Liver (tissue), 8 donors: ENCODE measurements at regions not wholly inside any gene's neighbourhood (a gene's known extent, or its start where the extent isn't known, plus 50 kb on each side); places are given as distances from the start of the nearest gene placed in this dataset.

Experiments used
- DNase-seq: peaks from one replicate; pipeline ENCODE4 v3.0.0-alpha.2; 2017; ENCODE audit warnings: low spot score
- H3K27ac ChIP-seq, 2 donors: one replicate each; pipeline ENCODE4 v1.7.0; 2013; ENCODE audit warnings: inconsistent platforms in 2 of 2, low read length in 2 of 2, control low read depth in 1 of 2, low read depth in 1 of 2, mild to moderate bottlenecking in 1 of 2
- H3K27me3 ChIP-seq, 4 donors: one replicate each; pipeline versions ENCODE4 v1.6.1 to v1.7.0; 2013; ENCODE audit warnings: low read length in 3 of 4, inconsistent platforms in 1 of 4, mild to moderate bottlenecking in 1 of 4, moderate library complexity in 1 of 4; ENCODE audit not compliant: control insufficient read depth in 4 of 4, insufficient read depth in 4 of 4
- H3K36me3 ChIP-seq, 4 donors: one replicate each; pipeline versions ENCODE4 v1.6.1 to v1.7.0; 2013; ENCODE audit warnings: low read length in 3 of 4, mild to moderate bottlenecking in 3 of 4, low read depth in 1 of 4, moderate library complexity in 1 of 4; ENCODE audit not compliant: control insufficient read depth in 4 of 4, insufficient read depth in 3 of 4
- H3K4me1 ChIP-seq, 4 donors: one replicate each; pipeline versions ENCODE4 v1.6.1 to v1.7.0; 2013; ENCODE audit warnings: low read length in 3 of 4, mild to moderate bottlenecking in 3 of 4, moderate library complexity in 1 of 4; ENCODE audit not compliant: control insufficient read depth in 4 of 4, insufficient read depth in 4 of 4
- H3K4me3 ChIP-seq, 3 donors: one replicate each; pipeline versions ENCODE4 v1.6.1 to v1.7.0; 2013; ENCODE audit warnings: low read length in 3 of 3, control low read depth in 1 of 3, low read depth in 1 of 3, mild to moderate bottlenecking in 1 of 3
- H3K9ac ChIP-seq, 2 donors: one replicate each; pipeline ENCODE4 v1.7.0; 2013; ENCODE audit warnings: low read length in 2 of 2, mild to moderate bottlenecking in 2 of 2, moderate library complexity in 2 of 2, control low read depth in 1 of 2, low read depth in 1 of 2
- H3K9me3 ChIP-seq, 4 donors: one replicate each; pipeline versions ENCODE4 v1.6.1 to v1.7.0; 2013; ENCODE audit warnings: low read length in 3 of 4; ENCODE audit not compliant: control insufficient read depth in 4 of 4
- FOXA1 ChIP-seq: IDR thresholded peaks from 2 replicates; pipeline ENCODE4 v1.6.1; 2016; ENCODE audit warnings: antibody characterized with exemption
- FOXA2 ChIP-seq: IDR thresholded peaks from 2 replicates; pipeline ENCODE4 v1.6.1; 2016; ENCODE audit warnings: antibody characterized with exemption
- GABPA ChIP-seq, 2 donors: IDR thresholded peaks in 1 of 2; conservative IDR thresholded peaks in 1 of 2; 2 replicates each; pipeline ENCODE4 v1.6.1; 2016; ENCODE audit warnings: antibody characterized with exemption in 2 of 2, mild to moderate bottlenecking in 1 of 2, moderate library complexity in 1 of 2
- HNF4A ChIP-seq, 2 donors: conservative IDR thresholded peaks; 2 replicates each; pipeline ENCODE4 v1.6.1; 2016; ENCODE audit warnings: antibody characterized with exemption in 2 of 2, mild to moderate bottlenecking in 2 of 2
- HNF4G ChIP-seq: IDR thresholded peaks from 2 replicates; pipeline ENCODE4 v1.6.1; 2016; ENCODE audit warnings: antibody characterized with exemption
- JUND ChIP-seq, 2 donors: IDR thresholded peaks; 2 replicates each; pipeline ENCODE4 v1.6.1; 2016; ENCODE audit warnings: antibody characterized with exemption in 2 of 2
- RXRA ChIP-seq, 2 donors: IDR thresholded peaks; 2 replicates each; pipeline ENCODE4 v1.6.1; 2017 to 2018; ENCODE audit warnings: antibody characterized with exemption in 2 of 2, mild to moderate bottlenecking in 1 of 2
- YY1 ChIP-seq: IDR thresholded peaks from 2 replicates; pipeline ENCODE4 v1.6.1; 2016; ENCODE audit warnings: antibody characterized with exemption, mild to moderate bottlenecking
- WGBS: extraction: QIAGEN DNeasy Blood & Tissue Kit; methylation state at CpG from one replicate; pipeline ENCODE4 v1.1.7; 2013; 5-methylcytosine and 5-hydroxymethylcytosine counted together
- TF ChIP-seq, protein P1 (sequence below): IDR thresholded peaks from 2 replicates; pipeline ENCODE4 v1.6.1; 2016; ENCODE audit warnings: antibody characterized with exemption
- TF ChIP-seq, protein P2 (sequence below): IDR thresholded peaks from 2 replicates; pipeline ENCODE4 v1.6.1; 2016; ENCODE audit warnings: antibody characterized with exemption, mild to moderate bottlenecking
- TF ChIP-seq, protein P3 (sequence below): IDR thresholded peaks from 2 replicates; pipeline ENCODE4 v1.6.1; 2016; ENCODE audit warnings: antibody characterized with exemption
- TF ChIP-seq, protein P4 (sequence below): fragments of 150-350 bp; IDR thresholded peaks from 2 replicates; pipeline ENCODE4 v1.5.1; 2017; ENCODE audit warnings: improper control_type of control experiment, low read depth, low read length; ENCODE audit not compliant: missing input control
- donor health status: healthy.
- donor health status: healthy.
- donor health status: healthy.
- donor health status: healthy.
- donor health status: healthy.

DNA sequence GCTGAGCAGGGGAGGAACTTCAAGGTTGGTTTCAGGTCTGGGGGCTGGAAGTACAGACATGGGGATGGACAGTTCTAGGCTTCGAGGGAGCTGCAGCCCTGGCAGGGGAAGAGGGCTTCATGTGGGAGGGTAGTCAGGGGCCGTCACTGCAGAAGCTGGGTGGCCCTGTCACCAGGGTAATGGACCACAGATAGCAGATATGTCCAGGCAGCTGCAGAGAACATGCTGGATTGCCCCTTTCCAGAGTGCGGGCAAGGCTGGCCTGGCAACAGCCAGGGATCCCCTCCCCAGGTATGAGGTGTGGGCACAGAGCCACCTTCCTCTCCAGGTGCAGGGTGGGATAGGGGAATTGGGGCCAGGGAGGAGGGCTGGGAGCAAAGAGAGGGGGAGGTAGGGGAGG, 206.5 kb downstream of the GADD45G start:
- WGBS = 91% methylated on average over 3 of the region's 3 CpGs
- no peak overlapping the region for H3K27ac ChIP-seq
- no peak for TF ChIP-seq FOXA2
- H3K9ac ChIP-seq = no peak overlapping the region
- no peaks in the 10 kb centered on the region for H3K36me3 ChIP-seq
- no peak overlapping the region for H3K4me3 ChIP-seq
- peaks cover 0 to 4% (median under 1%) of the 10 kb centered on the region in 4 donors for H3K4me1 ChIP-seq
- no peak for DNase-seq
- no peaks in the 10 kb centered on the region for H3K27me3 ChIP-seq
- H3K9me3 ChIP-seq = no peaks in the 10 kb centered on the region

DNA sequence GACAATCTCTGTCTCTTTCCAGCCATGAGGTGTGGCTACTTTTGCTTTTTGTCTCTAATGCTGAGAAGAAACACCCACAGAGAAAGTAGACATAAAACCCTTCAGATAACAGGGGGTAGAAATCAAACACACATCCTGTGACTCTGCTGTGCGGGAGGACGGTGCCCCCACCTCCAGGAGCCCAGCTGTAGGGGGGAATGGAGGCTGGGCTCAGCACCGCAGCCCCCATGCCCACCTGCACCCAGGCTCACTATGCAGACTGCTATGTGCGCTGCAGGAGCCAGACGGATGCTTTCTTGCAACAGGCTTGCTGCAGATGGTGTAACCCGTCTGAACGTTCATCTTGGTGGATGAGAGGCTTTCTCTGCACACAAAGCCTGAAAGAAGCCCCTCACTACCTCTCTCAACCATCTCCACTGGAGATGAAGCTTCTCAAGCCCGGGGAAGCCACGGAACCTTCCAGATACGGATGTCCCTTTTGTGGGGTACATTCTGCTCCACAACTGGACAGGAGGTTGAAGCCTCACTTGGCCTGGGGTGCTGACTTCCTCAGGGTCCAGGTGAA, 207.2 kb downstream of the GADD45G start:
- Histone ChIP-seq H3K4me1 (peaks cover 0 to 4% (median under 1%) of the 10 kb centered on the region in 4 donors), H3K27ac (no peak overlapping the region), H3K27me3 (no peaks in the 10 kb centered on the region), H3K4me3 (no peak overlapping the region), H3K36me3 (no peaks in the 10 kb centered on the region), H3K9me3 (no peaks in the 10 kb centered on the region), H3K9ac (no peak overlapping the region)
- WGBS = 93% methylated on average over 10 of the region's 10 CpGs
- TF ChIP-seq JUND (IDR thresholded peaks at IDR 0.05) (no peak), HNF4G (no peak), FOXA2 (no peak), GABPA (IDR thresholded peaks at IDR 0.05 in 1 of 2, conservative IDR thresholded peaks at IDR 0.05 in 1 of 2) (no peak)
- TF ChIP-seq, protein P1, sequence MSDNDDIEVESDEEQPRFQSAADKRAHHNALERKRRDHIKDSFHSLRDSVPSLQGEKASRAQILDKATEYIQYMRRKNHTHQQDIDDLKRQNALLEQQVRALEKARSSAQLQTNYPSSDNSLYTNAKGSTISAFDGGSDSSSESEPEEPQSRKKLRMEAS = no peak
- TF ChIP-seq, protein P2, sequence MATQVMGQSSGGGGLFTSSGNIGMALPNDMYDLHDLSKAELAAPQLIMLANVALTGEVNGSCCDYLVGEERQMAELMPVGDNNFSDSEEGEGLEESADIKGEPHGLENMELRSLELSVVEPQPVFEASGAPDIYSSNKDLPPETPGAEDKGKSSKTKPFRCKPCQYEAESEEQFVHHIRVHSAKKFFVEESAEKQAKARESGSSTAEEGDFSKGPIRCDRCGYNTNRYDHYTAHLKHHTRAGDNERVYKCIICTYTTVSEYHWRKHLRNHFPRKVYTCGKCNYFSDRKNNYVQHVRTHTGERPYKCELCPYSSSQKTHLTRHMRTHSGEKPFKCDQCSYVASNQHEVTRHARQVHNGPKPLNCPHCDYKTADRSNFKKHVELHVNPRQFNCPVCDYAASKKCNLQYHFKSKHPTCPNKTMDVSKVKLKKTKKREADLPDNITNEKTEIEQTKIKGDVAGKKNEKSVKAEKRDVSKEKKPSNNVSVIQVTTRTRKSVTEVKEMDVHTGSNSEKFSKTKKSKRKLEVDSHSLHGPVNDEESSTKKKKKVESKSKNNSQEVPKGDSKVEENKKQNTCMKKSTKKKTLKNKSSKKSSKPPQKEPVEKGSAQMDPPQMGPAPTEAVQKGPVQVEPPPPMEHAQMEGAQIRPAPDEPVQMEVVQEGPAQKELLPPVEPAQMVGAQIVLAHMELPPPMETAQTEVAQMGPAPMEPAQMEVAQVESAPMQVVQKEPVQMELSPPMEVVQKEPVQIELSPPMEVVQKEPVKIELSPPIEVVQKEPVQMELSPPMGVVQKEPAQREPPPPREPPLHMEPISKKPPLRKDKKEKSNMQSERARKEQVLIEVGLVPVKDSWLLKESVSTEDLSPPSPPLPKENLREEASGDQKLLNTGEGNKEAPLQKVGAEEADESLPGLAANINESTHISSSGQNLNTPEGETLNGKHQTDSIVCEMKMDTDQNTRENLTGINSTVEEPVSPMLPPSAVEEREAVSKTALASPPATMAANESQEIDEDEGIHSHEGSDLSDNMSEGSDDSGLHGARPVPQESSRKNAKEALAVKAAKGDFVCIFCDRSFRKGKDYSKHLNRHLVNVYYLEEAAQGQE = no peak
- TF ChIP-seq, protein P3, sequence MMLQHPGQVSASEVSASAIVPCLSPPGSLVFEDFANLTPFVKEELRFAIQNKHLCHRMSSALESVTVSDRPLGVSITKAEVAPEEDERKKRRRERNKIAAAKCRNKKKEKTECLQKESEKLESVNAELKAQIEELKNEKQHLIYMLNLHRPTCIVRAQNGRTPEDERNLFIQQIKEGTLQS = no peak
- DNase-seq = no peak

DNA sequence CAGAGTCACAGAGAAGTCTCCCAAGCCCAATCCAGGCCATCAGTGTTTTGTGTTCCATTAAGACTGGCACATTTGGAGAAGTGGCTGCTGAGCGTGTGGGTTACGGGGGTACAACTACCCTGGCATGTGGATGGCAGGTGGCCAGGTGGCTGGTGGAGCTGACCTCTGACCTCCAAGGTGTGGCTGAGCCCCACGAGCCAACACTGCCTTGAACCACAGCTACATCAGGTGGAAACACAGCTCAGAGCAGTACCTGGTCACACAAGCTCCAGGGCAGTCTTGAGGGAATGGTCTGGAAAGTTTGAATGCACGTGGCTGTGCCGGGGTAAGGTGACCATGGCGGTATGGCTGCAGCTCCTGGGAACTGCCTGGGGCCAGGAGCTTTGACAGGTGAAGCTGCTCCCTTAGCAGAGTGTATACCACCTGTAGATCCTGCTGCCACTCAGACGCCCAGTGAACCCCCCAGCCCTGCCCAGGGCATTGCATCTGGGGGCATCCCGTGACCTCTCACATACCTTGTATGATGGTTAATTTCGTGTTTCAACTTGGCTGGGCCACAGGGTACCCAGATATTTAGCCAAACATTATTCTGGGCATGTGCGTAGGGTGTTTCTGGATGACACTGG, 207.9 kb downstream of the GADD45G start:
- no peak overlapping the region for H3K4me3 ChIP-seq
- H3K4me1 ChIP-seq = peaks cover 0 to 4% (median under 1%) of the 10 kb centered on the region in 4 donors
- H3K9ac ChIP-seq = no peak overlapping the region
- H3K9me3 ChIP-seq = no peaks in the 10 kb centered on the region
- DNase-seq = no peak
- TF ChIP-seq, protein P4, sequence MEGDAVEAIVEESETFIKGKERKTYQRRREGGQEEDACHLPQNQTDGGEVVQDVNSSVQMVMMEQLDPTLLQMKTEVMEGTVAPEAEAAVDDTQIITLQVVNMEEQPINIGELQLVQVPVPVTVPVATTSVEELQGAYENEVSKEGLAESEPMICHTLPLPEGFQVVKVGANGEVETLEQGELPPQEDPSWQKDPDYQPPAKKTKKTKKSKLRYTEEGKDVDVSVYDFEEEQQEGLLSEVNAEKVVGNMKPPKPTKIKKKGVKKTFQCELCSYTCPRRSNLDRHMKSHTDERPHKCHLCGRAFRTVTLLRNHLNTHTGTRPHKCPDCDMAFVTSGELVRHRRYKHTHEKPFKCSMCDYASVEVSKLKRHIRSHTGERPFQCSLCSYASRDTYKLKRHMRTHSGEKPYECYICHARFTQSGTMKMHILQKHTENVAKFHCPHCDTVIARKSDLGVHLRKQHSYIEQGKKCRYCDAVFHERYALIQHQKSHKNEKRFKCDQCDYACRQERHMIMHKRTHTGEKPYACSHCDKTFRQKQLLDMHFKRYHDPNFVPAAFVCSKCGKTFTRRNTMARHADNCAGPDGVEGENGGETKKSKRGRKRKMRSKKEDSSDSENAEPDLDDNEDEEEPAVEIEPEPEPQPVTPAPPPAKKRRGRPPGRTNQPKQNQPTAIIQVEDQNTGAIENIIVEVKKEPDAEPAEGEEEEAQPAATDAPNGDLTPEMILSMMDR = no peak
- no peak for TF ChIP-seq FOXA2
- TF ChIP-seq, protein P3 = no peak
- TF ChIP-seq, protein P2 = no peak
- no peak for TF ChIP-seq YY1
- no peak for TF ChIP-seq RXRA (IDR thresholded peaks at IDR 0.05)
- TF ChIP-seq HNF4A (conservative IDR thresholded peaks at IDR 0.05) = no peak
- TF ChIP-seq FOXA1 = no peak
- no peaks in the 10 kb centered on the region for H3K36me3 ChIP-seq
- WGBS = 91% methylated on average over 10 of the region's 10 CpGs
- H3K27me3 ChIP-seq = no peaks in the 10 kb centered on the region
- no peak overlapping the region for H3K27ac ChIP-seq
